ENCODE measurements at regions not wholly inside any gene's neighbourhood (a gene's known extent, or its start where the extent isn't known, plus 50 kb on each side); places are given as distances from the start of the nearest gene placed in this dataset.

DNA sequence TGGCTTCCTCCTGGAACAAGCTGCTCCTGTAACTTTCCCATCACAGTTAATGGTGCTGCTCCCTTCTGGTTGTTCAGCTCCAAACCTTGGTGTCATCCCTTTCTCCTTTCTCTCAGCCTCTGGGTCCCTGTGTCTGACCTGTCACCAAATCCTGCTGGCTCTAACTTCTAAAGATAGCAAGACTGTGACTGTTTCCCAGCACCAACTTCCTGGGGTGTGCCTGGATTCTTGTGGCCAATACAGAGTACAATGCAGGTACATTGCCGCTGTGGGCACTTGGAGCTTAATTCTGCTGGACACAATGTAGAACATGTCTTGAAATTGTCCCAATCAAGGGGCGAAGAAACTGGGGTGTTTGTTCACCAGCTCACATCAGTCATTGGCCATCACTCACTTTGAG, 156.7 kb upstream of the CSF3R start:
- TF ChIP-seq POLR2A (IDR thresholded peaks at IDR 0.05), result no peak
- TF ChIP-seq, protein P1, sequence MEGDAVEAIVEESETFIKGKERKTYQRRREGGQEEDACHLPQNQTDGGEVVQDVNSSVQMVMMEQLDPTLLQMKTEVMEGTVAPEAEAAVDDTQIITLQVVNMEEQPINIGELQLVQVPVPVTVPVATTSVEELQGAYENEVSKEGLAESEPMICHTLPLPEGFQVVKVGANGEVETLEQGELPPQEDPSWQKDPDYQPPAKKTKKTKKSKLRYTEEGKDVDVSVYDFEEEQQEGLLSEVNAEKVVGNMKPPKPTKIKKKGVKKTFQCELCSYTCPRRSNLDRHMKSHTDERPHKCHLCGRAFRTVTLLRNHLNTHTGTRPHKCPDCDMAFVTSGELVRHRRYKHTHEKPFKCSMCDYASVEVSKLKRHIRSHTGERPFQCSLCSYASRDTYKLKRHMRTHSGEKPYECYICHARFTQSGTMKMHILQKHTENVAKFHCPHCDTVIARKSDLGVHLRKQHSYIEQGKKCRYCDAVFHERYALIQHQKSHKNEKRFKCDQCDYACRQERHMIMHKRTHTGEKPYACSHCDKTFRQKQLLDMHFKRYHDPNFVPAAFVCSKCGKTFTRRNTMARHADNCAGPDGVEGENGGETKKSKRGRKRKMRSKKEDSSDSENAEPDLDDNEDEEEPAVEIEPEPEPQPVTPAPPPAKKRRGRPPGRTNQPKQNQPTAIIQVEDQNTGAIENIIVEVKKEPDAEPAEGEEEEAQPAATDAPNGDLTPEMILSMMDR (IDR thresholded peaks at IDR 0.05), result no peak

Data from esophagus squamous epithelium (tissue), 4 donors.